ENCODE measurements at regions not wholly inside any gene's neighbourhood (a gene's known extent, or its start where the extent isn't known, plus 50 kb on each side); places are given as distances from the start of the nearest gene placed in this dataset.

- no peak for DNase-seq (ENCODE audit: low read depth)
- no peak for TF ChIP-seq CTCF (IDR thresholded peaks at IDR 0.05; ENCODE audit: insufficient read depth, low read depth, low read length, missing control alignments)
- no peak overlapping the region for H3K4me3 ChIP-seq (ENCODE audit: low read length)
Observed at GRCh38 chr22:34068001-34068400, 147.7 kb upstream of the LARGE1 start.

- H3K4me3 ChIP-seq (ENCODE audit: low read length) = no peak overlapping the region
- TF ChIP-seq CTCF (IDR thresholded peaks at IDR 0.05; ENCODE audit: insufficient read depth, low read depth, low read length, missing control alignments) = no peak
- DNase-seq (ENCODE audit: low read depth) = no peak
Observed at GRCh38 chr22:34070051-34070450, 149.8 kb upstream of the LARGE1 start.

- TF ChIP-seq CTCF (IDR thresholded peaks at IDR 0.05; ENCODE audit: insufficient read depth, low read depth, low read length, missing control alignments) = no peak
- DNase-seq (ENCODE audit: low read depth) = no peak
- no peak overlapping the region for H3K4me3 ChIP-seq (ENCODE audit: low read length)
Observed at GRCh38 chr22:34070531-34070930, 150.3 kb upstream of the LARGE1 start.

GRCh38 chr22:34072585-34072984 lies 152.3 kb upstream of the LARGE1 start:
- TF ChIP-seq CTCF (IDR thresholded peaks at IDR 0.05; ENCODE audit: insufficient read depth, low read depth, low read length, missing control alignments) = no peak
- no peak for DNase-seq (ENCODE audit: low read depth)
- H3K4me3 ChIP-seq (ENCODE audit: low read length) = no peak overlapping the region

- TF ChIP-seq CTCF (IDR thresholded peaks at IDR 0.05; ENCODE audit: insufficient read depth, low read depth, low read length, missing control alignments) = no peak
- no peak overlapping the region for H3K4me3 ChIP-seq (ENCODE audit: low read length)
- DNase-seq (ENCODE audit: low read depth) = no peak
Observed at GRCh38 chr22:34080433-34080832, 160.2 kb upstream of the LARGE1 start.

- H3K4me3 ChIP-seq (ENCODE audit: low read length) = no peak overlapping the region
- TF ChIP-seq CTCF (IDR thresholded peaks at IDR 0.05; ENCODE audit: insufficient read depth, low read depth, low read length, missing control alignments) = no peak
- no peak for DNase-seq (ENCODE audit: low read depth)
Observed at GRCh38 chr22:34096770-34097169, 176.5 kb upstream of the LARGE1 start.

- TF ChIP-seq CTCF (IDR thresholded peaks at IDR 0.05; ENCODE audit: insufficient read depth, low read depth, low read length, missing control alignments) = no peak
- H3K4me3 ChIP-seq (ENCODE audit: low read length) = no peak overlapping the region
- peak; percentile 13 for DNase-seq (ENCODE audit: low read depth)
Observed at GRCh38 chr22:34099278-34099677, 179.0 kb upstream of the LARGE1 start.

All from epithelial cell of esophagus (primary cell).